OCI-LY7 (cell line): ENCODE measurements at regions not wholly inside any gene's neighbourhood (a gene's known extent, or its start where the extent isn't known, plus 50 kb on each side); places are given as distances from the start of the nearest gene placed in this dataset.

Experiments used
- BruUV-seq: library from RNA; stranded (reverse); fragments of 400-500 nt; replicated peaks from 2 replicates; lab custom pipeline; 2021; lab: Mats Ljungman, UMichigan
- CTCF ChIA-PET: fragments of 300-600 bp; sonication (Branson Sonifier 250); formaldehyde crosslinking; loops from one replicate; lab custom pipeline; 2022; ENCODE audit warnings: antibody characterized with exemption; ENCODE audit not compliant: unreplicated experiment; lab: Charles Lee
- POLR2A ChIA-PET: fragments of 300-600 bp; sonication (Branson Sonifier 250); formaldehyde crosslinking; loops from one replicate; lab custom pipeline; 2022; ENCODE audit warnings: antibody characterized with exemption; lab: Charles Lee
- DNase-seq: peaks from one replicate; pipeline ENCODE4 v3.0.0-alpha.2; 2015; ENCODE audit warnings: low spot score
- H2AFZ ChIP-seq: fragments of 200-600 bp; sonication (generic), shearing (Covaris generic); 2 replicates; pipeline ENCODE4 v1.6.1; 2014; ENCODE audit warnings: mild to moderate bottlenecking, antibody characterized with exemption, low read length, moderate library complexity
- H3K27ac ChIP-seq: fragments of 200-600 bp; sonication (generic); 2 replicates; pipeline ENCODE4 v1.5.1; 2014; ENCODE audit warnings: mixed run types, low read depth, mild to moderate bottlenecking, moderate library complexity, low read length, inconsistent platforms; ENCODE audit not compliant: poor library complexity, severe bottlenecking
- H3K36me3 ChIP-seq: fragments of 200-600 bp; sonication (generic); 2 replicates; pipeline ENCODE4 v1.6.1; 2014; ENCODE audit warnings: mild to moderate bottlenecking, antibody characterized with exemption, low read length, moderate library complexity, mixed read lengths; ENCODE audit not compliant: insufficient read depth
- H3K4me1 ChIP-seq: fragments of 200-600 bp; sonication (generic); 2 replicates; pipeline ENCODE4 v1.5.1; 2014; ENCODE audit warnings: mild to moderate bottlenecking, low read length; ENCODE audit not compliant: insufficient read depth, poor library complexity, severe bottlenecking
- H3K4me2 ChIP-seq: fragments of 200-600 bp; sonication (generic); 2 replicates; pipeline ENCODE4 v1.6.1; 2014; ENCODE audit warnings: mild to moderate bottlenecking, low read length
- H3K4me3 ChIP-seq: fragments of 200-600 bp; sonication (generic); 2 replicates; pipeline ENCODE4 v1.5.1; 2014; ENCODE audit warnings: mild to moderate bottlenecking, low read depth, low read length; ENCODE audit not compliant: poor library complexity, severe bottlenecking
- H3K79me2 ChIP-seq: fragments of 200-600 bp; sonication (generic); 2 replicates; pipeline ENCODE4 v1.6.1; 2016; ENCODE audit warnings: low read depth, mild to moderate bottlenecking, low read length, moderate library complexity, mixed read lengths; ENCODE audit not compliant: insufficient read depth
- H3K9me2 ChIP-seq: fragments of 200-600 bp; sonication (generic); 2 replicates; pipeline ENCODE4 v1.6.1; 2016; ENCODE audit warnings: mild to moderate bottlenecking, low read length, mixed read lengths; ENCODE audit not compliant: insufficient read depth
- H3K9me3 ChIP-seq: fragments of 200-600 bp; sonication (generic); 2 replicates; pipeline ENCODE4 v1.6.1; 2014; ENCODE audit warnings: mild to moderate bottlenecking, mixed run types, low read length, mixed read lengths
- H4K20me1 ChIP-seq: fragments of 200-600 bp; sonication (generic); 2 replicates; pipeline ENCODE4 v1.6.1; 2014; ENCODE audit warnings: mild to moderate bottlenecking, antibody characterized with exemption, low read length, moderate library complexity, mixed read lengths; ENCODE audit not compliant: insufficient read depth
- CTCF ChIP-seq: fragments of 200-600 bp; sonication (generic); conservative IDR thresholded peaks from 2 replicates; pipeline ENCODE4 v1.5.1; 2014; ENCODE audit warnings: mild to moderate bottlenecking, antibody characterized with exemption, low read length, moderate library complexity, mixed read lengths
- EZH2phosphoT487 ChIP-seq: fragments of 200-600 bp; sonication (generic); IDR thresholded peaks from 2 replicates; pipeline ENCODE4 v1.6.1; 2018; ENCODE audit warnings: low read depth, borderline replicate concordance, mild to moderate bottlenecking, mixed run types, antibody characterized with exemption, low read length, moderate library complexity, mixed read lengths
- intact Hi-C: fragments of 100-400 bp; cut with micrococcal nuclease; formaldehyde crosslinking; loops from one replicate; pipeline ENCODE4 v1.10.0; 2022; ENCODE audit not compliant: unreplicated experiment

- no peaks in the 10 kb centered on the region for H3K36me3 ChIP-seq
- no peak overlapping the region for H3K4me3 ChIP-seq
- POLR2A ChIA-PET: interaction anchor here (0.6 kb wide), 1 partner anchor 105 kb away, joined by 3 read pairs; no protein-coding TSS in a partner anchor
- no peak for TF ChIP-seq CTCF
- TF ChIP-seq EZH2phosphoT487: no peak
- no peak for DNase-seq
- H3K4me1 ChIP-seq: no peaks in the 10 kb centered on the region
- H4K20me1 ChIP-seq: no peaks in the 10 kb centered on the region
- CTCF ChIA-PET: no interaction called here
- intact Hi-C loops: no loop called here
- H3K4me2 ChIP-seq: no peak overlapping the region
- no peaks in the 10 kb centered on the region for H3K79me2 ChIP-seq
- BruUV-seq: no TSS peak
- no peaks in the 10 kb centered on the region for H3K9me3 ChIP-seq
- H2AFZ ChIP-seq: no peak overlapping the region
- H3K9me2 ChIP-seq: no peaks in the 10 kb centered on the region
- H3K27ac ChIP-seq: no peak overlapping the region
These were observed 226.9 kb downstream of the CEMIP2 start for GRCh38 chr9:71541436-71541835.

- CTCF ChIA-PET: no interaction called here
- no peaks in the 10 kb centered on the region for H3K4me1 ChIP-seq
- no peak overlapping the region for H3K4me2 ChIP-seq
- POLR2A ChIA-PET: no interaction called here
- no peak overlapping the region for H2AFZ ChIP-seq
- H3K27ac ChIP-seq: no peak overlapping the region
- intact Hi-C loops: loop anchor here (10.0 kb wide), 1 partner anchor 240 kb away; no protein-coding TSS in a partner anchor
- H3K36me3 ChIP-seq: no peaks in the 10 kb centered on the region
- H3K9me2 ChIP-seq: no peaks in the 10 kb centered on the region
- TF ChIP-seq EZH2phosphoT487: no peak
- DNase-seq: no peak
- H3K9me3 ChIP-seq: no peaks in the 10 kb centered on the region
- H4K20me1 ChIP-seq: no peaks in the 10 kb centered on the region
- H3K4me3 ChIP-seq: no peak overlapping the region
- no TSS peak for BruUV-seq
- no peaks in the 10 kb centered on the region for H3K79me2 ChIP-seq
These were observed 243.2 kb downstream of the CEMIP2 start for GRCh38 chr9:71524996-71525580.

GRCh38 chr9:71524516-71524915, 243.8 kb downstream of the CEMIP2 start:
- no peak for DNase-seq
- CTCF ChIA-PET: no interaction called here
- Histone ChIP-seq H3K9me3 (no peaks in the 10 kb centered on the region), H3K9me2 (no peaks in the 10 kb centered on the region), H2AFZ (no peak overlapping the region), H4K20me1 (no peaks in the 10 kb centered on the region), H3K79me2 (no peaks in the 10 kb centered on the region), H3K4me1 (no peaks in the 10 kb centered on the region), H3K4me2 (no peak overlapping the region), H3K27ac (no peak overlapping the region), H3K4me3 (no peak overlapping the region), H3K36me3 (no peaks in the 10 kb centered on the region)
- POLR2A ChIA-PET: interaction anchor here (0.6 kb wide), 1 partner anchor 948 kb away, joined by 4 read pairs; no protein-coding TSS in a partner anchor
- no peak for TF ChIP-seq CTCF
- no TSS peak for BruUV-seq
- intact Hi-C loops: loop anchor here (10.0 kb wide), 1 partner anchor 240 kb away; no protein-coding TSS in a partner anchor
